BE2C (cell line): ENCODE measurements at regions not wholly inside any gene's neighbourhood (a gene's known extent, or its start where the extent isn't known, plus 50 kb on each side); places are given as distances from the start of the nearest gene placed in this dataset.

Experiments
- DNase-seq: peaks from one replicate; pipeline ENCODE4 v3.0.0-alpha.2; 2020
- H3K27me3 ChIP-seq: fragments of 250-450 bp; sonication (Bioruptor Pico); 2 replicates; pipeline ENCODE4 v1.5.1; 2020; ENCODE audit warnings: mild to moderate bottlenecking
- H3K36me3 ChIP-seq: fragments of 250-450 bp; sonication (Bioruptor Pico); 2 replicates; pipeline ENCODE4 v1.5.1; 2020; ENCODE audit warnings: mild to moderate bottlenecking
- H3K4me1 ChIP-seq: fragments of 250-450 bp; sonication (Bioruptor Pico); 2 replicates; pipeline ENCODE4 v1.5.1; 2020
- H3K4me3 ChIP-seq: 2 replicates; pipeline ENCODE4 v1.5.1; 2011; ENCODE audit warnings: low read depth, low read length
- H3K9me3 ChIP-seq: fragments of 250-450 bp; sonication (Bioruptor Pico); 2 replicates; pipeline ENCODE4 v1.5.1; 2020
- CTCF ChIP-seq: IDR thresholded peaks from 2 replicates; pipeline ENCODE4 v1.5.1; 2012; ENCODE audit warnings: mild to moderate bottlenecking, low read depth, low read length

GRCh38 chr12:125619723-125620122 lies 554.5 kb downstream of the AACS start:
- H3K36me3 ChIP-seq, result no peaks in the 10 kb centered on the region
- no peak overlapping the region for H3K4me3 ChIP-seq
- no peaks in the 10 kb centered on the region for H3K9me3 ChIP-seq
- H3K27me3 ChIP-seq, result no peaks in the 10 kb centered on the region
- H3K4me1 ChIP-seq, result no peaks in the 10 kb centered on the region
- no peak for TF ChIP-seq CTCF
- DNase-seq, result no peak

DNA sequence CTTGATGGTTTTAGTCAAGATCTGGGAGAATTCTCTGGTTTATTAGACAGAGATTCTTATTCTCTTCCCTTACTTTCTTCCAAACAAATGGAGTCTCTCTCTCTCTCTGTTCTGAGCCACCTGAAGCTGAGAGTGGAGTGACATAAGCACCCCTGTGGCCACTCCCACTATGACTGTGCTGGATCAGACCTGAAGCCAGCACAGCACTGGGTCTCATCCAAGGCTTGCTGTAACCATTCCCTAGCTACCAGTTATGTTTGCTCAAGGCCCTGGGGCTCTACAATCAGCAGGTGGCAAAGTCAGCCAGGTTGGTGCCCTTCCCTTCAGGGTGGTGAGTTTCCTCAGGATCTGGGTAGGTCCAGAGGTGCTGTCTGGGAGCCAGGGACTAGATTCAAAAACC lies 568.5 kb downstream of the AACS start:
- Histone ChIP-seq H3K36me3 (no peaks in the 10 kb centered on the region), H3K27me3 (no peaks in the 10 kb centered on the region), H3K4me3 (no peak overlapping the region), H3K4me1 (no peaks in the 10 kb centered on the region), H3K9me3 (no peaks in the 10 kb centered on the region)
- TF ChIP-seq CTCF, result no peak
- no peak for DNase-seq

DNA sequence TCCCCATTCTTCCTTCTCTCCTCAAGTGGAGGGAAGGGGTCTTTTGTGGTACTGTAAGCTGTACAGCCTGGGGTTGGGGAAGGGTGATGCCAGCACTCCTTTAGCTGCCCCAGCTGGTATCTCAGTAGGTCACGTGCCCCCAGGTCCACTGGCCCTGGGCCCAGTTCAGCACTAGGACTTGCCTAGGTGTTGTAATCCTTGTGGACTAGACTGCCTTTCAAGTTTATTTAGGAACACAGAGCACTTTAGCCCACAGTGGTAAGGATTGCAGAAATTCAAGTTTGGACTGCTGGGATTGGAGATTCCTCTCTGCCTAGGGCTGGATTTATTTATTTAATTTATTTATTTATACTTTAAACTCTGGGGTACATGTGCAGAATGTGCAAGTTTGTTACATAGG lies 569.6 kb downstream of the AACS start:
- no peak for DNase-seq
- no peak for TF ChIP-seq CTCF
- no peaks in the 10 kb centered on the region for H3K36me3 ChIP-seq
- H3K9me3 ChIP-seq, result no peaks in the 10 kb centered on the region
- no peaks in the 10 kb centered on the region for H3K27me3 ChIP-seq
- H3K4me3 ChIP-seq, result no peak overlapping the region
- H3K4me1 ChIP-seq, result no peaks in the 10 kb centered on the region

GRCh38 chr12:125639826-125640225 lies 574.6 kb downstream of the AACS start:
- Histone ChIP-seq H3K36me3 (no peaks in the 10 kb centered on the region), H3K9me3 (no peaks in the 10 kb centered on the region), H3K4me1 (no peaks in the 10 kb centered on the region), H3K4me3 (no peak overlapping the region), H3K27me3 (no peaks in the 10 kb centered on the region)
- DNase-seq, result no peak
- TF ChIP-seq CTCF, result no peak

DNA sequence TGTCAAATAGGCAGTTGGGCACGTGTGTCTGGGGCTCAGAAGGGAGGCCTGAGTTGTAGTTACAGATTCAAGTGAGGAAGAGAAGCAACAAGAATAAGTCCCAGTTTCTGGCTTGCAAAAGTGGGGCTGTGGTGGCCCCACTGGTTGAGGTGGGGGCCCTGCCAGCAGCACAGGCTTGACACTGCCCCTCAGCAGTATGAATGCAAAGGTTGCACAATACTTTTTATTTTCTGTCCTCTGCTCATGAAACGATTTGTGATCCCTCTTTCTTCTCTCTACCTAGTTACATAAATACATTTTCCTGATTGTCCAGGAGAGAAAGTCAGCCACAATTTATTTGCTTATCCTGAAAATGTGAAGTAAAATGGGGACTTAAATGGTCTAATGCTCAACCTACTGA lies 577.8 kb downstream of the AACS start:
- Histone ChIP-seq H3K4me1 (no peaks in the 10 kb centered on the region), H3K27me3 (no peaks in the 10 kb centered on the region), H3K9me3 (no peaks in the 10 kb centered on the region), H3K36me3 (no peaks in the 10 kb centered on the region), H3K4me3 (no peak overlapping the region)
- DNase-seq, result no peak
- no peak for TF ChIP-seq CTCF

GRCh38 chr12:125645724-125646123 lies 580.5 kb downstream of the AACS start:
- H3K27me3 ChIP-seq, result no peaks in the 10 kb centered on the region
- H3K9me3 ChIP-seq, result no peaks in the 10 kb centered on the region
- no peak for TF ChIP-seq CTCF
- DNase-seq, result no peak
- H3K36me3 ChIP-seq, result no peaks in the 10 kb centered on the region
- no peaks in the 10 kb centered on the region for H3K4me1 ChIP-seq
- H3K4me3 ChIP-seq, result no peak overlapping the region
